Testis (tissue), 2 donors: ENCODE measurements at regions not wholly inside any gene's neighbourhood (a gene's known extent, or its start where the extent isn't known, plus 50 kb on each side); places are given as distances from the start of the nearest gene placed in this dataset.

Experiments
- DNase-seq: peaks from one replicate; pipeline ENCODE4 v3.0.0-alpha.2; 2019
- H3K27ac ChIP-seq, 2 donors: fragments of 200-600 bp; sonication (generic); one replicate each; pipeline ENCODE4 v1.5.1; 2019
- H3K27me3 ChIP-seq: fragments of 200-600 bp; sonication (generic); one replicate; pipeline ENCODE4 v1.5.1; 2019
- H3K36me3 ChIP-seq: fragments of 200-600 bp; sonication (generic); one replicate; pipeline ENCODE4 v1.5.1; 2017; ENCODE audit warnings: low read depth; ENCODE audit errors: missing control alignments
- H3K4me1 ChIP-seq: fragments of 200-600 bp; sonication (generic); one replicate; pipeline ENCODE4 v1.5.1; 2019
- H3K4me3 ChIP-seq, 2 donors: fragments of 200-600 bp; sonication (generic); one replicate each; pipeline ENCODE4 v1.5.1; 2017 to 2019
- H3K9me3 ChIP-seq: fragments of 200-600 bp; sonication (generic); one replicate; pipeline ENCODE4 v1.5.1; 2017
- POLR2A ChIP-seq: fragments of 450-650 bp; IDR thresholded peaks from one replicate; pipeline ENCODE4 v1.6.1; 2017; ENCODE audit warnings: antibody characterized with exemption, mild to moderate bottlenecking, moderate library complexity
- WGBS, 2 donors: methylation state at CpG; one replicate each; pipeline ENCODE4 v1.1.5; 2018; 5-methylcytosine and 5-hydroxymethylcytosine counted together
- intact Hi-C: fragments of 100-400 bp; cut with DNase I; formaldehyde crosslinking; loops from one replicate; pipeline ENCODE4 v1.15.1; 2023; ENCODE audit warnings: low total_unique reads
- TF ChIP-seq, protein P1 (sequence below), 3 experiments: fragments of 450-650 bp in 2 of 3; fragments of 200-600 bp in 1 of 3; sonication (generic) in 1 of 3; IDR thresholded peaks; one replicate each; pipeline ENCODE4 v1.5.1; 2016 to 2019; ENCODE audit warnings: antibody characterized with exemption in 3 of 3, mild to moderate bottlenecking in 2 of 3, moderate library complexity in 1 of 3

DNA sequence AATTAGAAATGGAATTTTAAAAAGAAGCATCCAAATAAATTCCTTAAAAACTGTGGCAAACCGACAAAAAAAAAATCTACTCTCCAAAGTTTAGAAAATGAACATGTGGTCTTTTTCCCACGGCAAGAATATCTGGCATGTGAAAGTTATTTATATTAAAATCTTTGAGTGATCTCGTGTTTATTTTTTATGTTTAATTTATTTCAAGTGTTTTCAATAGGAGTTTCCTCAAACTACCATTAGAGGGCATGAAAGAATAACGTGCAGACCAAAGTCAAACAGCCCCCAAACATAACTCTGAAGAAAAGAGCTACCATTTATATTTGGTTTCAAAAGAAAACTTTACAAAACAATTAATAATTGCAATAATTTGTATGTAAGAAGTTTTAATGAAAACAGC is 286.4 kb downstream of the ZIC4 start:
- 28 to 31% methylated on average over 4 of the region's 4 CpGs for WGBS, 2 donors
- DNase-seq, result no peak
- intact Hi-C loops, result no loop called here

DNA sequence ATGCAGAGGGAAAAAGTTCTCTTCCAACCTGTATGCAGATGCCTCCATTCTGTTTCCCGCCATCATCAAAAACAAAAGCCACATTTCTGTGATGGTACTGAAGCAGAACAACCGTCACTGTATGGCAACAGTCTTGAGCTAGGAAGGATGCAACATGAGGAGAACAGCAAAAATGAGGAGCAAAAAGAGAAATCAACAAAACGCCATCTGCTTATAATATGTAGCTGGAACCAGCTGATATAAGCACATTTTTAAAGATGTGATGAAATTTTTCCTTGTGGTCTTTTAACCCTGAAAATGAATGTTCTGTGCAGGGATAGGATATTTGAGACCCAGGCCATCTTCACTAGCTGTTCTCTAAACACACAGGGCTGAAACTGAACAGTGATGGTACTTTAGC is 287.0 kb downstream of the ZIC4 start:
- Histone ChIP-seq H3K9me3 (no peaks in the 10 kb centered on the region), H3K4me3 (no peak overlapping the region), H3K27ac (no peak overlapping the region), H3K27me3 (no peaks in the 10 kb centered on the region), H3K4me1 (no peaks in the 10 kb centered on the region), H3K36me3 (no peaks in the 10 kb centered on the region)
- intact Hi-C loops, result no loop called here
- 80 to 87% methylated on average over 3 of the region's 3 CpGs for WGBS, 2 donors
- TF ChIP-seq, protein P1, sequence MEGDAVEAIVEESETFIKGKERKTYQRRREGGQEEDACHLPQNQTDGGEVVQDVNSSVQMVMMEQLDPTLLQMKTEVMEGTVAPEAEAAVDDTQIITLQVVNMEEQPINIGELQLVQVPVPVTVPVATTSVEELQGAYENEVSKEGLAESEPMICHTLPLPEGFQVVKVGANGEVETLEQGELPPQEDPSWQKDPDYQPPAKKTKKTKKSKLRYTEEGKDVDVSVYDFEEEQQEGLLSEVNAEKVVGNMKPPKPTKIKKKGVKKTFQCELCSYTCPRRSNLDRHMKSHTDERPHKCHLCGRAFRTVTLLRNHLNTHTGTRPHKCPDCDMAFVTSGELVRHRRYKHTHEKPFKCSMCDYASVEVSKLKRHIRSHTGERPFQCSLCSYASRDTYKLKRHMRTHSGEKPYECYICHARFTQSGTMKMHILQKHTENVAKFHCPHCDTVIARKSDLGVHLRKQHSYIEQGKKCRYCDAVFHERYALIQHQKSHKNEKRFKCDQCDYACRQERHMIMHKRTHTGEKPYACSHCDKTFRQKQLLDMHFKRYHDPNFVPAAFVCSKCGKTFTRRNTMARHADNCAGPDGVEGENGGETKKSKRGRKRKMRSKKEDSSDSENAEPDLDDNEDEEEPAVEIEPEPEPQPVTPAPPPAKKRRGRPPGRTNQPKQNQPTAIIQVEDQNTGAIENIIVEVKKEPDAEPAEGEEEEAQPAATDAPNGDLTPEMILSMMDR (IDR thresholded peaks at IDR 0.05), result no peak
- no peak for TF ChIP-seq POLR2A
- DNase-seq, result no peak

More for the DNA sequence above, 286.4 kb downstream of the ZIC4 start:
- TF ChIP-seq POLR2A, result no peak
- TF ChIP-seq, protein P1 (IDR thresholded peaks at IDR 0.05), result peak in 2 of 3 experiments; percentile 15 to 33
- no peak overlapping the region for H3K27ac ChIP-seq
- H3K4me3 ChIP-seq, result no peak overlapping the region
- no peaks in the 10 kb centered on the region for H3K4me1 ChIP-seq
- H3K36me3 ChIP-seq, result no peaks in the 10 kb centered on the region
- H3K27me3 ChIP-seq, result no peaks in the 10 kb centered on the region
- no peaks in the 10 kb centered on the region for H3K9me3 ChIP-seq

DNA sequence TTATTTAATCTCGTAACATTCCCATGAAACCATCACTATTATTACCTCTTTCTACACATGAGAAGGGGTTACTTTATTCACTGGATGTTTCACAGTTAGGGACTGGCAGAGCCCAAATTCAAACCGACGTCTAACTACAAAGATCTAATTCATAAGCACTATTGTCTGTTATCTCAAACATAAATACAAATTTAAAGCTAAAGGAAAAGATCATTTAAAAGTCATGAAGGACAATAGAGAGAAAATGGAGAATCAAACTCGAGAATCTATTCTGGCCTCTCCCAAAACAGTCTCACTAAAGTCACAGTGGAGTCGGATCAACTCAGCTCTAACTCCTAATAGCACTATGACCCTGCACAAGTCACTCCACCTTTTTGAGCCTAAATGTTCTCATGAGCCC is 287.7 kb downstream of the ZIC4 start:
- TF ChIP-seq POLR2A, result no peak
- TF ChIP-seq, protein P1 (IDR thresholded peaks at IDR 0.05), result no peak
- 77 to 78% methylated on average over 5 of the region's 5 CpGs for WGBS, 2 donors
- Histone ChIP-seq H3K4me3 (no peak overlapping the region), H3K9me3 (no peaks in the 10 kb centered on the region), H3K27me3 (no peaks in the 10 kb centered on the region), H3K27ac (no peak overlapping the region), H3K4me1 (no peaks in the 10 kb centered on the region), H3K36me3 (no peaks in the 10 kb centered on the region)
- no peak for DNase-seq
- intact Hi-C loops, result no loop called here

DNA sequence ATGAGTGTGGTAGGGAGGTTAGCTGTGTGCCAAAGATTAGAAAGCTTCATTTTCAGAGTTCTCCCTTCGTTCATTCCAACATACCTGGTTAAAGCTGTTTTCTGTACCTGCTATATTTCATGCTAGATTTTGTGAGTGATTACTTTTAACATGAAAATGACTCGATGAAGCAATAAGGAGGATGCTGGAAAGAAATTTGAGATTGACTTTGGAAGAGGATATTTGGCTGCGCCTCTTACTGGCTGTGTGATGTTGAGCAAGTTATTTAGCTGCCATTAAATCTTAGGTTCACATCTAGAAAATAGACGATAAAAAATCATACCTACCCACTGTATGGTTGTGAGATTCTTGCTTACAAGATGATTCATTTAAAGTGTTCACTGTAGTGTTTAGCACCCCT is 288.7 kb downstream of the ZIC4 start:
- Histone ChIP-seq H3K27ac (no peak overlapping the region), H3K27me3 (no peaks in the 10 kb centered on the region), H3K4me3 (no peak overlapping the region), H3K36me3 (no peaks in the 10 kb centered on the region), H3K4me1 (no peaks in the 10 kb centered on the region), H3K9me3 (no peaks in the 10 kb centered on the region)
- 75 to 80% methylated on average over 4 of the region's 4 CpGs for WGBS, 2 donors
- DNase-seq, result no peak
- no peak for TF ChIP-seq POLR2A
- intact Hi-C loops, result no loop called here

DNA sequence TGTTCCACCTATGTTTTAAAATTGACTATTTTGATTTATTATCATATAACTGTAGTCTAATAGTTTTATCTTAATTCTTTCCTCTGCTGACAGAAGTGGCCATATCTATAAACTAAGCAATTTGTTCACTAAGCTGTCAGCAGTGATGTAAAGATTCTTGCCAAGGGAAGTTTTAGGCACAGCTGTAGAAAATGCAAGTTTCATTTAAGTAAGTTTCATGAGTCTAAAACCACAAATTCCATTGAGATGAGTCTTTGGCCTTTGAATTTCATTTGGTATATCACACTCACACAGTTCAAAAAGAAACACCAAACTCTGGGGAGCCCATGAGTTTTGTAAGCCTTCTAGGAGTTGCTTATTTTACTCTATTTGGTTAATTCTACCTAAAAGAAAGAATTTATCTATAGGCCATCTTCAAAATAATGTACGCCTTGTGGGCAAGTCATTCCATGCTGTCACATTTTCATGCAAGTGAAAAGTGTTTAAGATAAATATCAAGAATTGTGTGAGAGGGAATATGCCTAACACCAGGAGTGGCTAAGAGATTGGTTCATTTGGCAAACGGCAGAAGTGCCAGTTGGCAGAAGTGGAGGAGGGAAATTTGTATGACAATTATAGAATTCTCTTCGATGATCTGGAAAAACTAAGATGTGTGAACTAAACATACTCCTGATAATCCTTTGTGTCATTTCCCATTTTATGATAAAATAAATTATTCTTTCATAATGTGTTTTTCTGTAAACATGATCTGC is 292.9 kb downstream of the ZIC4 start:
- H3K27me3 ChIP-seq, result no peaks in the 10 kb centered on the region
- H3K4me3 ChIP-seq, result no peak overlapping the region
- H3K9me3 ChIP-seq, result no peaks in the 10 kb centered on the region
- H3K4me1 ChIP-seq, result no peaks in the 10 kb centered on the region
- whole genome bisulfite sequencing, 2 donors, result 84 to 85% methylated on average over 3 of the region's 3 CpGs
- H3K27ac ChIP-seq, result no peak overlapping the region
- no peak for TF ChIP-seq POLR2A
- TF ChIP-seq, protein P1 (IDR thresholded peaks at IDR 0.05), result no peak
- no peak for DNase-seq
- H3K36me3 ChIP-seq, result no peaks in the 10 kb centered on the region
- intact Hi-C loops, result no loop called here
